AML-193 (cell line): ENCODE measurements at regions not wholly inside any gene's neighbourhood (a gene's known extent, or its start where the extent isn't known, plus 50 kb on each side); places are given as distances from the start of the nearest gene placed in this dataset.

Experiments
- DNase-seq, 2 experiments: peaks; one replicate each; lab custom pipeline; 2025; lab: John Stamatoyannopoulos, UW

GRCh38 chr18:75802681-75803080 lies 375.2 kb upstream of the SMIM21 start:
- DNase-seq, result no peak

GRCh38 chr18:75801178-75801577 lies 373.7 kb upstream of the SMIM21 start:
- DNase-seq, result no peak

- no peak for DNase-seq
These were observed 372.8 kb upstream of the SMIM21 start for GRCh38 chr18:75800331-75800648.

GRCh38 chr18:75799449-75800330 lies 372.2 kb upstream of the SMIM21 start:
- DNase-seq, result no peak

GRCh38 chr18:75797046-75797445 lies 369.5 kb upstream of the SMIM21 start:
- no peak for DNase-seq

GRCh38 chr18:75790796-75791195 lies 363.3 kb upstream of the SMIM21 start:
- no peak for DNase-seq

- no peak for DNase-seq
These were observed 362.6 kb upstream of the SMIM21 start for GRCh38 chr18:75790111-75790510.

GRCh38 chr18:75785834-75786233 lies 358.3 kb upstream of the SMIM21 start:
- no peak for DNase-seq

GRCh38 chr18:75785206-75785605 lies 357.7 kb upstream of the SMIM21 start:
- DNase-seq, result no peak

GRCh38 chr18:75784390-75784789 lies 356.9 kb upstream of the SMIM21 start:
- DNase-seq, result no peak

- no peak for DNase-seq
These were observed 356.2 kb upstream of the SMIM21 start for GRCh38 chr18:75783566-75784281.

GRCh38 chr18:75782826-75783225 lies 355.3 kb upstream of the SMIM21 start:
- DNase-seq, result no peak

GRCh38 chr18:75782204-75782603 lies 354.7 kb upstream of the SMIM21 start:
- DNase-seq, result no peak

GRCh38 chr18:75779910-75780309 lies 352.4 kb upstream of the SMIM21 start:
- DNase-seq, result no peak

- DNase-seq, result no peak
These were observed 351.9 kb upstream of the SMIM21 start for GRCh38 chr18:75779450-75779849.

GRCh38 chr18:75777630-75778029 lies 350.1 kb upstream of the SMIM21 start:
- no peak for DNase-seq

GRCh38 chr18:75775121-75775520 lies 347.6 kb upstream of the SMIM21 start:
- no peak for DNase-seq

GRCh38 chr18:75773618-75774017 lies 346.1 kb upstream of the SMIM21 start:
- DNase-seq, result no peak

- no peak for DNase-seq
These were observed 335.3 kb upstream of the SMIM21 start for GRCh38 chr18:75762758-75763157.

- DNase-seq, result no peak
These were observed 332.7 kb upstream of the SMIM21 start for GRCh38 chr18:75760208-75760607.

GRCh38 chr18:75757951-75758350 lies 330.4 kb upstream of the SMIM21 start:
- DNase-seq, result no peak

GRCh38 chr18:75754433-75754832 lies 326.9 kb upstream of the SMIM21 start:
- no peak for DNase-seq

GRCh38 chr18:75753753-75754152 lies 326.2 kb upstream of the SMIM21 start:
- no peak for DNase-seq
